RWPE2 (cell line): ENCODE measurements at regions not wholly inside any gene's neighbourhood (a gene's known extent, or its start where the extent isn't known, plus 50 kb on each side); places are given as distances from the start of the nearest gene placed in this dataset.

Experiments
- ATAC-seq: fragments of 200-7000 bp; cut with Tn5 transposase; 3 replicates; pipeline ENCODE4 v1.9.1; 2021; ENCODE audit warnings: low read depth
- DNase-seq: peaks from one replicate; pipeline ENCODE4 v3.0.0-alpha.2; 2020; ENCODE audit warnings: low spot score
- H3K27ac ChIP-seq: fragments of 450-650 bp; 2 replicates; pipeline ENCODE4 v1.5.1; 2017; ENCODE audit warnings: mild to moderate bottlenecking; ENCODE audit not compliant: poor library complexity, severe bottlenecking
- H3K27me3 ChIP-seq: fragments of 250-450 bp; sonication (Bioruptor Pico); 2 replicates; pipeline ENCODE4 v1.5.1; 2021; ENCODE audit warnings: mild to moderate bottlenecking, moderate library complexity; ENCODE audit not compliant: insufficient read depth, poor library complexity, severe bottlenecking
- H3K36me3 ChIP-seq: fragments of 250-450 bp; sonication (Bioruptor Pico); 2 replicates; pipeline ENCODE4 v1.5.1; 2020; ENCODE audit warnings: low read depth, mild to moderate bottlenecking, moderate library complexity
- H3K4me1 ChIP-seq: fragments of 250-450 bp; sonication (Bioruptor Pico); 2 replicates; pipeline ENCODE4 v1.5.1; 2021; ENCODE audit warnings: mild to moderate bottlenecking, moderate library complexity; ENCODE audit not compliant: insufficient read depth, poor library complexity, severe bottlenecking
- H3K4me3 ChIP-seq: fragments of 250-450 bp; sonication (Bioruptor Pico); 2 replicates; pipeline ENCODE4 v1.5.1; 2021; ENCODE audit warnings: mild to moderate bottlenecking, moderate library complexity; ENCODE audit not compliant: severe bottlenecking
- H3K9me3 ChIP-seq: fragments of 250-450 bp; sonication (Bioruptor Pico); 2 replicates; pipeline ENCODE4 v1.5.1; 2021; ENCODE audit warnings: mild to moderate bottlenecking, moderate library complexity; ENCODE audit not compliant: severe bottlenecking
- CTCF ChIP-seq: fragments of 450-650 bp; IDR thresholded peaks from one replicate; pipeline ENCODE4 v1.5.1; 2017; ENCODE audit warnings: mild to moderate bottlenecking, moderate library complexity; ENCODE audit not compliant: poor library complexity, severe bottlenecking

GRCh38 chr11:98600786-98601773 lies 419.7 kb upstream of the CNTN5 start:
- DNase-seq (no peak), ATAC-seq (no peak)
- no peak for TF ChIP-seq CTCF
- H3K9me3 ChIP-seq: no peaks in the 10 kb centered on the region
- no peak overlapping the region for H3K4me3 ChIP-seq
- H3K27ac ChIP-seq: no peak overlapping the region
- no peaks in the 10 kb centered on the region for H3K27me3 ChIP-seq
- no peaks in the 10 kb centered on the region for H3K4me1 ChIP-seq
- no peaks in the 10 kb centered on the region for H3K36me3 ChIP-seq

GRCh38 chr11:98616098-98616655 lies 404.6 kb upstream of the CNTN5 start:
- H3K9me3 ChIP-seq: no peaks in the 10 kb centered on the region
- DNase-seq (no peak), ATAC-seq (peak; percentile 41; the same call in 2 of the 3 replicates)
- H3K36me3 ChIP-seq: no peaks in the 10 kb centered on the region
- no peak overlapping the region for H3K27ac ChIP-seq
- no peaks in the 10 kb centered on the region for H3K4me1 ChIP-seq
- no peak overlapping the region for H3K4me3 ChIP-seq
- no peaks in the 10 kb centered on the region for H3K27me3 ChIP-seq
- no peak for TF ChIP-seq CTCF

GRCh38 chr11:98621767-98622166 lies 399.0 kb upstream of the CNTN5 start:
- TF ChIP-seq CTCF: no peak
- Histone ChIP-seq H3K27me3 (no peaks in the 10 kb centered on the region), H3K4me1 (no peaks in the 10 kb centered on the region), H3K9me3 (no peaks in the 10 kb centered on the region), H3K4me3 (no peak overlapping the region), H3K27ac (no peak overlapping the region), H3K36me3 (no peaks in the 10 kb centered on the region)
- DNase-seq: no peak
- ATAC-seq: no peak

GRCh38 chr11:98625526-98625925 lies 395.2 kb upstream of the CNTN5 start:
- no peak for TF ChIP-seq CTCF
- H3K4me1 ChIP-seq: no peaks in the 10 kb centered on the region
- H3K36me3 ChIP-seq: no peaks in the 10 kb centered on the region
- H3K9me3 ChIP-seq: no peaks in the 10 kb centered on the region
- H3K27me3 ChIP-seq: no peaks in the 10 kb centered on the region
- H3K4me3 ChIP-seq: no peak overlapping the region
- H3K27ac ChIP-seq: no peak overlapping the region
- no peak for DNase-seq
- no peak for ATAC-seq
